GM19455 (cell line): ENCODE measurements at regions not wholly inside any gene's neighbourhood (a gene's known extent, or its start where the extent isn't known, plus 50 kb on each side); places are given as distances from the start of the nearest gene placed in this dataset.
"Not testable (repeated sequence)": the region's sequence is repeated elsewhere in the genome, so short reads cannot be mapped to it uniquely, and the experiment has no call there.

Experiments
- ATAC-seq: cut with Tn5 transposase; IDR thresholded peaks from one replicate; pipeline ENCODE4 v1.9.1; 2021; ENCODE audit not compliant: unreplicated experiment

DNA sequence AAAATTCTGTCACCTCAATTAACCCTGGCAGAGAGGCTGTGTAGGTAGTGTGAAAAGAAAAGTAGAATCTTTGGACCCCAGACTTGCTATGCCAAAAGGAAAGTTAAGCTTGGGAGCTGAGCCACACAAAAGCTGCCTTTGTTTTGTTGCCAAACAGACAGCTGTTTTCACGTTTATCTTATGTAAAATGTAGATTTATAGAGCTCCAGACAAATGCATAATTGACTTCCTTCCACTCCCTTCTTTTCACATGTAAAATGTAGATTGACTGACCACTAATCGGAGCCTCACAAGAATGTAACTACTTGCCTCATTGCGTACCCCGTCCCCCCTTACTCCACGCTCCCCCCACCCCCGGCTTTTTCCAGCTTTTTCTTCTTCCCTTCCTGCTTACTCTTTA, 2302.2 kb upstream of the RAG2 start:
- ATAC-seq = no peak

DNA sequence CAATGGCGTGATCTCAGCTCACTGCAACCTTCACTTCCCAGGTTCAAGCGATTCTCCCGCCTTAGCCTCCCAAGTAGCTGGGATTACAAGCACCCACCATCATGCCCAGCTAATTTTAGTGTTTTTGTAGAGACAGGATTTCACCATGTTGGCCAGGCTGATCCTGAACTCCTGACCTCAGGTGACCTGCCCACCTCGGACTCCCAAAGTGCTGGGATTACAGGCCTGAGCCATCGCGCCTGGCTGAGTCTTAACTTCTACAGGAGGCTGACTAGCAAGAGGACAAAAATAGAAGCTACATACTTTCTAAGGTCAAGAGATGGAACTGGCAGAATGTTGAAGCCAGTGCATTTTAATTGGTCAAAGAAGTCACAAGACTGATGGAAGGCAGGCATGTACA, 2296.2 kb upstream of the RAG2 start:
- ATAC-seq = not testable (repeated sequence)

DNA sequence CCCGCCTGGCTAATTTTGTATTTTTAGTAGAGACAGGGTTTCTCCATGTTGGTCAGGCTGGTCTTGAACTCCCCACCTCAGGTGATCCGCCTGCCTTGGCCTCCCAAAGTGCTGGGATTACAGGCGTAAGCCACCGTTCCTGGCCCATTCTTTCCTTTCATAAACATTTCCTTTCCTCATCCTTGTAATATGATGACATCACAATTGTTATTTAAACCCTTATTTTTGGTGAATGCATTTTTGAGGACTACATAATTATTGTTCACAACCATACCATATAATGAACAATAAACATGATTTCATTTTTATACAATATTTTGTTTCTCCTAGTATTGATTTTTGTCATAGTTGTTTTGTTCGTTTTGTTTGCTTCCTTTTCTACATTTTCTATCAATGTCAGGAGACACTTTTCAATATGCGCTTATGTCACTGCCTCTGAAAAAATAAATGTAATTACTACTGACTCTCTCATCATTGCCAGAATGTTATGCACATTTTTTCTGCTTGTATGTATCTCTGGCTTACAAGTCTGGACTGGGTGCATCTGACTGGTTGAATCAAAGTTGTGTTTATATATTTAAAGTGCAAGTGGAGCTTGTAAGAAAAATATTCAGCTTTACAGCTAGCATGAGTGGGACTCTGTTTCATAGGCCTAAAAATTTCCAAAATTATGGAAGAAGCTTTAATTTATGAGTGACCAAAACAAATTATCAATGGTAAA, 2286.3 kb upstream of the RAG2 start:
- no peak for ATAC-seq

DNA sequence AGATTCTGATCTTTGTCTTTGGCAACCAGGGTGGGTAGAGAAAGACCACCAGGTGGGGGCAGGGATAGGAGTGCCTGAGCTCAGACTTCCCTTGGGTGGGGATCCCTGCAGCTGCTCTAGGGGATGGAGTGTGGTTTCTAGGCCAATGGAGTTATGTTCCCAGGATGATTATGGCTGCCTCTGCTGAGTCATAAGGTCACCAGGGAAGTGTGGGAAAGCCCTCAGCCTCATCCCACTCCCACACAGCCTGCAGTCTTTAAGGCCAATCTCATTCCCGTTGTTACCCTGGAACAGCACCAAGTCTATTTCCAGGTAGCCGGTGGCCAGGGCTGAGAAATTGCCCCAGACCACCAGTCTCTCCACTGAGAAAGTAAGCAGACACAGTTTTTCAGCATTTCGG, 2269.3 kb upstream of the RAG2 start:
- ATAC-seq = no peak

DNA sequence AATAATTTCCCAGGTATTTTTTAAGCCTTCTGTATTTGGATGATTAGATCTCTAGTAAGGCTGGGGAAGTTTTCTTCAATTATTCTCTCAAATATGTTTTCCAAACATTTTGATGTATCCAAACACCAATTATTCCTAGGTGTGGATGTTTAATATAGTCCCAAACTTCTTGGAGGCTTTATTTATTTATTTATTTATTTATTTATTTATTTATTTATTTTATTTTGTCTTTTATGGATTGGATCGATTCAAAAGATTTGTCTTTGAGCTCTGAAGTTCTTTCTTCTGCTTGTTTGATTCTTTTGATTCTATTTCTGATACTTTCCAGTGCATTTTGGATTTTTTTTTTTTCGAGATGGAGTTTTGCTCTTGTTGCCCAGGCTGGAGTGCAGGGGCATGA, 2267.9 kb upstream of the RAG2 start:
- ATAC-seq = no peak

DNA sequence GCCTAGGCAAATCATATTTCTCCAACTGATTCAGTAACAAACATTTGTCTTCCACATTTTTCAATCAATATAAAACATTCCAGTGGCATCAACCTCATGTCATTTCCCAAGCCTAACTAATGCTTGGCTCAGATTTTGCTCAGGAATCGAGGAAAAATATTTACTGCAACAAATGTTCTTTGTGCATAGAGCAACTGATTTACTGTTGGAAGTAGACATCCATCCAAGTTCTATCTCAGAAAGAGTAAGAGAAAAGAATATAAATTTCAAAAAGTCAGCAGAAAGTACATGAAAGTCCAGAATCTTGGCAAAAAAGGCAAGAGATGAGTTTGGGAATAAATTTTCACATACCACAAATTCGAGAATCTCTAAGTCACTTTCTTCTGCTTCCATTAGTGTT, 2245.0 kb upstream of the RAG2 start:
- no peak for ATAC-seq

DNA sequence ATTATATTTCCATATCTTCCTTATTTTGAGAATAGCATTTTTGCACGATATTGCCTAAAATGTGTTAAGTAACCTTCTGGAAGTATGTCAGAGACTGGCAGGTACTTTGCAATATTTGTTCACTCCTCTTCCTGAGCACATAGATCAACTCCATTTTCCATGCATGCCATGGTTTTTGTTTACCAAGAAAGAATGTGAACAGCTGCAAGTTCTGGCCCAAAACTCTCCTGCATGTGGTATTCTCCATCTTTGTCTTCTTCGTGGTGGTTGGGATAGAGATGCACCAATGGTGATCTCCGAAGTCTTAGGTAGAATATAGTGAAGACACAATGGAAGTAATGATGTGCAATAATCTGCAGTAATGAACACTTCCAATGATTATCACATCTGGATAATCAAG, 2241.0 kb upstream of the RAG2 start:
- ATAC-seq = no peak

DNA sequence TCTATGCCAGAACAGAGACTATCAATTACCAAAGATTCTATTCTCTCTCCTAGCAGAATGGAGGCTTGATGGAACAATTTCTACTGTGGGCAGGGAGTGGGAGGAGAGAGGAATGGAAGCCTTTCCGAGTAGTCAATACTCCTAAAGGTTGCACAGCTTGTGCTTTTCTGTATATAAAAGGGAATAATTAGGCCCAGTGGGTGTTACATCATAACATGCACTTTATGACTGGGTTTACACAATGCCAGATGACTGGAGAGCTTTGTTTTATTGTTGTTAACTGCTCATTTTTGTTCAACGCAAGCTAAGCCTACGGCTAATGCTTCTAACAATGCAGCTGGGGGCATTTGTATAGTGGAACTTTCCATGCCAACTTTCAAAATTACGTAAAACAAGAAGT, 2237.9 kb upstream of the RAG2 start:
- no peak for ATAC-seq

DNA sequence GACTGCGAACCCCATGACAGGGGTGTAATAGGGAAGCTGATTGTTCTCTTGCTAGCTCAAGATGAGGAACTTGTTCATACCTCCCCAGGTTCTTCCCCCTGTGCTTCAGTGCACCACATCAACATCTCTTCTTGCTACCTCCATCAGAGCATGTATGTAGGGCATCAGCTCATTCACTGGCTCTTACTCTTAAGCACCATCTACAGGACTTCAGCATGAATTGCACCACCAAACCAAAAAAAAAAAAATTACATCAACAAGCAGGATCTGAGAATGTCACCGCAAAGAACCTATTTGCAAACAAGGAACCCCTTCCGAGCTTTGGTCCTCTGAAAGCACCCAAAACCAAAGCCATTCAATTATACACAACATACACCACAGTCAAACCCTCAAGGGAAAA, 2226.5 kb upstream of the RAG2 start:
- no peak for ATAC-seq

DNA sequence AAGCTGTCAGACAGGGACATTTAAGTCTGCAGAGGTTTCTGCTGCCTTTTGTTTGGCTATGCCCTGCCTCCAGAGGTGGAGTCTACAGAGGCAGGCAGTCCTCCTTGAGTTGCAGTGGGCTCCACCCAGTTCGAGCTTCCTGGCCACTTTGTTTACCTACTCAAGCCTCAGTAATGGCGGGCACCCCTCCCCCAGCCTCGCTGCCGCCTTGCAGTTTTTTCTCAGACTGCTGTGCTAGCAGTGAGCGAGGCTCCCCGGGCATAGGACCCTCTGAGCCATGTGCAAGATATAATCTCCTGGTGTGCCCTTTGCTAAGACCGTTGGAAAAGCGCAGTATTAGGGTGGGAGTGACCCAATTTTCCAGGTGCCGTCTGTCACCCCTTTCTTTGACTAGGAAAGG, 2223.8 kb upstream of the RAG2 start:
- ATAC-seq = not testable (repeated sequence)

DNA sequence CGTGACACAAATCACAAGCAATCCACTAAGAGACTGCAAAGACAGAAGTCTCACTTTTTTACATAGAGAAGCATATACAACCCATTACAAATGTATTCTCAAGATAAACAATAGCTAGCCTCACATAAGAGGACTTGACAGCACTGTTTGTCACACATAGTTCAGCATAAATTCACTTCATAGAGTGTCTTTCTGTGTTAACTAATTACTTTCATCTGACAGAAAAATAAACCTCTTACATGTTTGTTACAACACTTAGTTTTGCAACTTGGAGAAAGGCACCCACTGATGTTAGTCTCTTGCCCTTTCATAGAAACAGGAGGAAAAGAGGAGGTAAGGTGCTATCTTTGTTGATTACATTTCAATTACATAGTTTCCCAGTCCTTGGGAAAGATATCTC, 2221.9 kb upstream of the RAG2 start:
- ATAC-seq = no peak

DNA sequence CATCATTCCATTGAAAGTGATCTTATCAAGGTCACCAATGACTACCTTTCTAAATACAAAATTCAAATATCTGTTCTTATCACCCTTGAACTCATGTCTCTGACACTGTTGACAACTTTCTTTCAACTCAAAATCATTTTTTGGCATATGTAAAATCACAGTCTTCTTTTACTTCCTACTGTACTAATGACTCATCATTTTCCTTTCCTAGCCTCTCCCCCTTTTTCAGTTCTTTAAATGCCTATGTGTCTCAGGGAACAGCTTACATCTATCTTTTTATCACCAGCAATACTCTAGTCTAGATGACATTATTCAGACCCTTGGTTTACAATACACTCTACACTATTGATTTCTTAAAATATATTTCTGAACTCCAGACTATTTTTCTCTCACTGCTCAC, 2220.7 kb upstream of the RAG2 start:
- ATAC-seq = no peak

DNA sequence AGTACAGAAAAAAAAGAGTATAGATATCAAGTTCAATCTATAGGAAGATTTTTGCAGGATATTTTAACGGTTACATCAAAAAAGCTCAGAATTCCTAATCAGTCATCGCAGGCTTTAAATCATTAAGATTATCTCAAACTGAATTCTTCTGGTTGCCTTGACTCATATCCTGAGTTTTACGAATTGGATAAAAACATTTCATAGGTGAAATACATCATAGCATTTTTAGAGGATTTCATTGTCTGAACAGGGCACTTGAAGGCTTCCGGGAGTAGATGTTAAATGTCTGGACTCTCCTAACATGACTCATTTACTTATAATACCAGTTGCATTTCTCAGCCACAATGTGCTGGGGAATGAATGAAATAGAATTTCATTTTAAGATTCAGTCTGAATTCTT, 2216.6 kb upstream of the RAG2 start:
- no peak for ATAC-seq

DNA sequence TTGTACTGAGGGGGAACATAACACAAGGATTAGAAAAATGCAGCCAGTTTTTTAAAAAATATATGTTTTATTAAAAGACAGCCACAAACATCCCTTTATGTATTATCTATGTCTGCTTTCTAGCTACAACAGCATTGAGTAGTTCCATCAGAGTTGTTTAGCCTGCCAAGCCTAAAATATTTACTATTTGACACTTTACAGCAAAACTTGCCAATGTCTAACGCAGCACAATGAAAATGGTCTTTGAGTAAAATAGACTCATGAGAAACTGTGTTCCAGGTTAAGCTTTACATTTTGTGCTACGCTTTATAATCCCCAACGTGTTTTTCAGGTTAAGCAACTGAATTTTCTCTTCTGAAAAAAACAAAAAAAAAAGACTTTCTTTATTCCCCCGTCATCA, 2211.5 kb upstream of the RAG2 start:
- ATAC-seq = no peak

DNA sequence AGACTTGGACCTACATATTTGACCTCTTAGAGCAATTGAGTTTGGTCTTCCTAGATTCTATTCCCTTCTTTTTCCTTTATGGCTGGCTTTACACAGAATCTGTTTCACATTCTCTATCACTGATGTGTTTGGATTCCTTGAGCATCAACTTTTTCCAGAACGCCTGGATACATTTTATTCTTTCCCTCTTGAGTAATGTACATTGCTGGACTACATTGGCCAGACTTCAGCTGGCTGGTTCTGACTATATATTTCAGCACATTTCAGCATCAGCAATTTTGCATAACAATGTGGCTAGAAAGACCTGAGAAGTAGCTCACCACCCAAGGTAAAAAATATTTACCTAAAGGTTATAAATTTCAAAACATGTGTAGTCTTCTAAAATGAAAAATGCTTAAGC, 2198.2 kb upstream of the RAG2 start:
- ATAC-seq = no peak

DNA sequence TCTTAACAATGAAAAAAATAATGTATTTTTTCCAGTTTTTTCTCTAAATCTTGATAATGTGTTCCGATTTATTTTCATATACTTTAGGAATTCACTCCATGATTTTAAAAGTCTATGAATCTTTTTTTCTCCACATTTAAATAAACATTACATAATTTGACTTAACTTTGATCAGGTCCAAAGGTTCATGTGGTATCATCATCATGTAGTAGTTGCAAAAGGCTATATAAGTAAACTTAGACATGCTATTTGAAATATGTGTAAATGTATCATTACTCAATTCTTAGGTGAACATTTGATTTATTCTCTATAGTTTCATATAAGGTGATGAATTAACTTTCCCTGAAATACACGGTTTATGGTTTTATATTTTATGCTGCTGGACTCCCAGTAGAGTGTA, 2197.0 kb upstream of the RAG2 start:
- ATAC-seq = no peak

DNA sequence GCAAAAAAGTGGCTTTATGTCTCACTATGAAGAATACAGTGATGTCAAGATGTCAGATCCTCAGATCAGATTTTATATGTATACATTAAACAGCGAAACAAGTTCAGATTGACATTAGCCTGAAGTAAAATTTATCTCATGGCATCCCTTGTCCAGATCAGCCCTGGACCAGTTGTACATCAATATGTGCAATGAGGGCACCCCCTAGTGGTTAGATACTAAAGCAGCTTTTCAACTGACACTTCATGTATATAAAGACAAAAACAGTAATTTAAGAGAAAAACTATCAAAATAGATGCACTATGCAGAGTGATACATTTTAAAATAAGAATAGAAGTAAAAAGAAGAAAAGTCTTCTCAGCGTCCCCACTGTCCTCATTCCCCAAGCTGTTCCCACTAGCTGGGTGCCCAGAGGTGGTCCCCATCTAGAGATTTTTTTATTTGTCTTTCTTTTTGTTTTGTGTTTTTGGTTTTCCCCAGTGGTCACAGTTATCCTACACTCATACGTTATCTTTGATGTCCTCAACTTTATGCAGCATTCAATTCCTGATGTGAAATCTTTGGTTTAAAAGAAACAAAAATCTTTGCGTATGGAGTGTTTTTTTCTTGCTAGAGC, 2193.4 kb upstream of the RAG2 start:
- ATAC-seq = no peak

DNA sequence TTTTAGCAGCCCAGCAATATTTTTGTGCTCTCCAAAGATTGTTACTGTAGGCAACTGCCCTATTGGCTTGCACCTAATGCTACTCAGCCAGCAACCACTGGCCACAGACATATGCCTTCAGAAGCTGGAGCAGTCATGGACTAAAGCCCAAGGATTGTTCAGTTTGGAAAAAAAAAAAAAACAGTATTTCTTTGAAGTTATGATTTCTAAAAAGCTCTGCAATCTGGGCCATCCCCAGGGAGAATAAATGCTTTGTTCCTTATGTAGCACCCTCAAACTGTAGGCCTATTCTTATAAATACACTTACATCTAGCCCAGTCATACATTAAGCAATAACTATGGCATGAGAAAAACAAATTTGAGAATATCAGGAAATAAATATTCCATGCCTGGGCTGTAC, 2190.5 kb upstream of the RAG2 start:
- ATAC-seq = no peak

DNA sequence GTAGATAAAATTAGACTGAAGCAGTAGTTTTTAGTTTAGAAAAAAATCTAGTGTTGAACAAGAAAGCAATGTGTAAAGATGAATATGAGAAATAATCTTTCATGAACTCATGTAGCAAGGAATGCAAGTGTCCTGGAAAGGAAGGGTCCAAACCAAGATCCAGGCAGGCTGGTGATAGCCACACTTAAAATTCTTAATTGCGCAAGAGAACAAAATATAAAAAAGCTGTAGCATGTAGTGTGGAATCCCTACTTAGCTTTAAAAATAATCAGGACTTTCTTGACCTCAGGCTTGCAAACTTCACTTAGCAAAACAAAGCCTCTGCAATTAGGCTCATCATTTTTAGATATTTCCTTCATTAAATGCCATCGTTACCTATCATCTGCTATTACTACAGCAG, 2186.1 kb upstream of the RAG2 start:
- no peak for ATAC-seq

DNA sequence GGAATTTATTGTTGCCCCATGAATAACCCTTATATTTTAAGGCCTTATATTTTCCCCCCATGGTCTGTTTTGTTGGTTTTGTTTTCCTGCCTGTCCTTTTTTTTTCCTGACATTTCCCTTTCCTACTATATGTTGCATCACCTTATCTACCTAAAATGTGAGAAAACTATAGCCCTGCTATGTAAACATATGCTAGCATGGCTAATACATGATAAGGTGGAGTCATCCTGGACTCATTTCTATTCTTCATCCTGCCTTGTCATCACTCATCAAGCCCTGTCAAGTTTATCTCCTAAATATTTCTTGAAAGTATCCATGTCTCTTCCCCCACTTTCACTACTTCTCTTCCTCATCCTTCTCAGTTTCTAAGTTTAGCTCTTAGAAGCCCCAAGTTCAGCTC, 2168.8 kb upstream of the RAG2 start:
- no peak for ATAC-seq

DNA sequence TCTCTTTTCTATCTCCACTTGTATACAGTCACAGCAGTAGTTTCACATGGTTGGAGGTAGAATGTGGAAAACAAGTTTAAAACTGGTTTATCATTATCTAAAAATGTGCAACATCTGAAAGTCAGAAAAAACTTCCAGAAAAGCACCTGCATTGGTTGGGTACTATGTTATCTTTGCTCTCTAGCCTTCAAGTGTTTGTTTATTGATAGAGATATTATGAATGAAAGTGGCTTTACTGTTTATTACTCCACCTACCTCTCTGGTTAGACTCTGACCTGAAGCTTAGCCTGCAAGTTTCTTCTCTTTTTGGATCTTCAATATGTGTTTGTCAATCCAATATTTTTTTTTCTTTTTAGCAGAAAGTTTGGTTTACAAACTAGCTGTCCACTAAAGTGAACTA, 2161.4 kb upstream of the RAG2 start:
- no peak for ATAC-seq

DNA sequence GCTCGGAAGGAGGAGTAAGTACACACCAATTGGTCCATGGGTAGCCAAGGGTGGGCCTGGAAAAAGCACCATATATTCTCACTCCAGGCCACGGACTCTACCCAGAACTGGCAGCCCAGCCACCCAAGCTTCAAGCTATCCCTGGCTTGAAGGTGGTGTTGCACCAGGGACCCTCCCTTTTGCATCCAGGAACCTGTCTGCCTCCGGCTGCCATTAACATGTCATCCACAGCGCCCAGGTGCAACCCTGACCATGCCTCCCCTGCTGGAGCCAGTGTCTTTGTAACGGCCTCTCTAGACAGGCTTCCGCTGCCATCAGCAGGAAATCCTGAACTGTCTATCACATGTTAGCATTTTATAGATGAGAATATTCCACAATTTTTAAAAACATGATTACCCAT, 2158.5 kb upstream of the RAG2 start:
- no peak for ATAC-seq

DNA sequence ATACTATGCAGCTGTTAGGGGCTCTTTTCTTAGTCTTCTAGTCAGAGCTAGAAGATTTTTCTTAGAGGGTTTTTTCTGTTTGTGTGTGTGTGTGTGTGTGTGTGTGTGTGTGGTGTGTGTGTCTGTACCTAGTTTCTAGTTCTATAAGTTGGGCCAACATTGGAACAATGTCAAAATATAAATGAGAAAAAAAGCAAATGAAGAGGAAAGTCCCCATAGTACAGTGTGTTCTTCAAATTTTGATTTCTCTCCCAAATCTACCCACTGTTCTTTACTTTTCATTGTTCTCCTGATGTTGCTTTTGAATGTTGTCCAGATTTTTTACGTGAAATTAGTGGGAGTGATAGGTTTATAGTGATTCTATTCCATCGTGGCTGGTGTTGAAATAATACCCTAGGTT, 2153.4 kb upstream of the RAG2 start:
- no peak for ATAC-seq
